ENCODE measurements at regions not wholly inside any gene's neighbourhood (a gene's known extent, or its start where the extent isn't known, plus 50 kb on each side); places are given as distances from the start of the nearest gene placed in this dataset.

GRCh38 chr6:40960742-40961430 lies 78.1 kb downstream of the UNC5CL start:
- Mint-ChIP-seq H3K4me3 (no peak overlapping the region), H3K9me3 (no peaks in the 10 kb centered on the region), H3K27ac (no peak overlapping the region), H3K4me1 (peaks cover 31% of the 10 kb centered on the region), H3K27me3 (ENCODE audit: insufficient read depth) (no peaks in the 10 kb centered on the region), H3K36me3 (ENCODE audit: low read depth) (no peaks in the 10 kb centered on the region)
- H3K9me3 ChIP-seq (ENCODE audit: control insufficient read depth, low read length), result no peaks in the 10 kb centered on the region
- H3K36me3 ChIP-seq (ENCODE audit: control insufficient read depth, insufficient read depth, low read length), result no peaks in the 10 kb centered on the region
- H3K4me3 ChIP-seq (ENCODE audit: low read length), result no peak overlapping the region
- no peak overlapping the region for H3K27ac ChIP-seq (ENCODE audit: low read depth, low read length)
- peaks cover 2% of the 10 kb centered on the region for H3K4me1 ChIP-seq (ENCODE audit: control insufficient read depth, insufficient read depth, low read length)
- no peaks in the 10 kb centered on the region for H3K27me3 ChIP-seq (ENCODE audit: control insufficient read depth, insufficient read depth, low read length, poor library complexity, severe bottlenecking)
- TF ChIP-seq CTCF (conservative IDR thresholded peaks at IDR 0.05), result no peak
- 87 to 91% methylated on average over 10 to 14 of the region's 14 CpGs for WGBS, 2 experiments (ENCODE audit: insufficient coverage in 1 of 2, insufficient read length in 1 of 2)
- no peak for DNase-seq
- H3K9ac ChIP-seq (ENCODE audit: extremely low read depth, low read length, poor library complexity, severe bottlenecking), result no peak overlapping the region

GRCh38 chr6:40959781-40960327 lies 79.2 kb downstream of the UNC5CL start:
- Histone ChIP-seq H3K9me3 (ENCODE audit: control insufficient read depth, low read length) (no peaks in the 10 kb centered on the region), H3K27me3 (ENCODE audit: control insufficient read depth, insufficient read depth, low read length, poor library complexity, severe bottlenecking) (no peaks in the 10 kb centered on the region), H3K27ac (ENCODE audit: low read depth, low read length) (no peak overlapping the region), H3K36me3 (ENCODE audit: control insufficient read depth, insufficient read depth, low read length) (no peaks in the 10 kb centered on the region), H3K9ac (ENCODE audit: extremely low read depth, low read length, poor library complexity, severe bottlenecking) (no peak overlapping the region), H3K4me3 (ENCODE audit: low read length) (no peak overlapping the region), H3K4me1 (ENCODE audit: control insufficient read depth, insufficient read depth, low read length) (peaks cover 2% of the 10 kb centered on the region)
- no peak for TF ChIP-seq CTCF (conservative IDR thresholded peaks at IDR 0.05)
- no peaks in the 10 kb centered on the region for H3K27me3 Mint-ChIP-seq (ENCODE audit: insufficient read depth)
- peaks cover 30% of the 10 kb centered on the region for H3K4me1 Mint-ChIP-seq
- DNase-seq, result no peak
- 88% methylated on average over 2 of the region's 2 CpGs; no CpG with 5 or more reads in 1 of the 2 experiments for WGBS, 2 experiments (ENCODE audit: insufficient coverage in 1 of 2, insufficient read length in 1 of 2)
- H3K9me3 Mint-ChIP-seq, result no peaks in the 10 kb centered on the region
- no peaks in the 10 kb centered on the region for H3K36me3 Mint-ChIP-seq (ENCODE audit: low read depth)
- no peak overlapping the region for H3K4me3 Mint-ChIP-seq
- no peak overlapping the region for H3K27ac Mint-ChIP-seq

GRCh38 chr6:40958738-40959137 lies 80.3 kb downstream of the UNC5CL start:
- DNase-seq, result no peak
- TF ChIP-seq CTCF (conservative IDR thresholded peaks at IDR 0.05), result no peak
- Histone ChIP-seq H3K36me3 (ENCODE audit: control insufficient read depth, insufficient read depth, low read length) (no peaks in the 10 kb centered on the region), H3K9me3 (ENCODE audit: control insufficient read depth, low read length) (no peaks in the 10 kb centered on the region), H3K4me3 (ENCODE audit: low read length) (no peak overlapping the region), H3K4me1 (ENCODE audit: control insufficient read depth, insufficient read depth, low read length) (peaks cover 2% of the 10 kb centered on the region), H3K9ac (ENCODE audit: extremely low read depth, low read length, poor library complexity, severe bottlenecking) (no peak overlapping the region), H3K27me3 (ENCODE audit: control insufficient read depth, insufficient read depth, low read length, poor library complexity, severe bottlenecking) (no peaks in the 10 kb centered on the region), H3K27ac (ENCODE audit: low read depth, low read length) (no peak overlapping the region)
- peaks cover 20% of the 10 kb centered on the region for H3K4me1 Mint-ChIP-seq
- no peak overlapping the region for H3K27ac Mint-ChIP-seq
- H3K27me3 Mint-ChIP-seq (ENCODE audit: insufficient read depth), result no peaks in the 10 kb centered on the region
- H3K9me3 Mint-ChIP-seq, result no peaks in the 10 kb centered on the region
- no peak overlapping the region for H3K4me3 Mint-ChIP-seq
- no peaks in the 10 kb centered on the region for H3K36me3 Mint-ChIP-seq (ENCODE audit: low read depth)
- 96% methylated on average over 1 of the region's 1 CpG; no CpG with 5 or more reads in 1 of the 2 experiments for WGBS, 2 experiments (ENCODE audit: insufficient coverage in 1 of 2, insufficient read length in 1 of 2)
